HG03159 (cell line): ENCODE measurements at regions not wholly inside any gene's neighbourhood (a gene's known extent, or its start where the extent isn't known, plus 50 kb on each side); places are given as distances from the start of the nearest gene placed in this dataset.

Source experiments
- ATAC-seq: cut with Tn5 transposase; IDR thresholded peaks from one replicate; pipeline ENCODE4 v1.9.1; 2021; ENCODE audit warnings: mild to moderate bottlenecking, moderate library complexity; ENCODE audit not compliant: unreplicated experiment

- ATAC-seq: no peak
Measured at GRCh38 chr4:181688872-181689271, 554.3 kb upstream of the TENM3 start.

GRCh38 chr4:181690498-181690897 lies 552.7 kb upstream of the TENM3 start:
- ATAC-seq: no peak

- ATAC-seq: no peak
Measured at GRCh38 chr4:181692965-181693364, 550.2 kb upstream of the TENM3 start.

- ATAC-seq: no peak
Measured at GRCh38 chr4:181693517-181693916, 549.7 kb upstream of the TENM3 start.

- ATAC-seq: no peak
Measured at GRCh38 chr4:181698221-181698620, 545.0 kb upstream of the TENM3 start.

- ATAC-seq: no peak
Measured at GRCh38 chr4:181701214-181701613, 542.0 kb upstream of the TENM3 start.

- no peak for ATAC-seq
Measured at GRCh38 chr4:181701894-181702293, 541.3 kb upstream of the TENM3 start.

- ATAC-seq: no peak
Measured at GRCh38 chr4:181702864-181703495, 540.2 kb upstream of the TENM3 start.

- ATAC-seq: no peak
Measured at GRCh38 chr4:181710143-181710542, 533.1 kb upstream of the TENM3 start.

GRCh38 chr4:181711387-181711786 lies 531.8 kb upstream of the TENM3 start:
- no peak for ATAC-seq

- no peak for ATAC-seq
Measured at GRCh38 chr4:181728305-181728966, 514.8 kb upstream of the TENM3 start.

- ATAC-seq: no peak
Measured at GRCh38 chr4:181731900-181732299, 511.3 kb upstream of the TENM3 start.

- no peak for ATAC-seq
Measured at GRCh38 chr4:181737744-181738143, 505.5 kb upstream of the TENM3 start.

GRCh38 chr4:181739031-181739430 lies 504.2 kb upstream of the TENM3 start:
- no peak for ATAC-seq

GRCh38 chr4:181741513-181741912 lies 501.7 kb upstream of the TENM3 start:
- ATAC-seq: no peak

- no peak for ATAC-seq
Measured at GRCh38 chr4:181745933-181746625, 497.1 kb upstream of the TENM3 start.

GRCh38 chr4:181748581-181748980 lies 494.6 kb upstream of the TENM3 start:
- ATAC-seq: no peak

- ATAC-seq: no peak
Measured at GRCh38 chr4:181752516-181752915, 490.7 kb upstream of the TENM3 start.

GRCh38 chr4:181753207-181753606 lies 490.0 kb upstream of the TENM3 start:
- no peak for ATAC-seq

- ATAC-seq: no peak
Measured at GRCh38 chr4:181755846-181756245, 487.4 kb upstream of the TENM3 start.

GRCh38 chr4:181756451-181757095 lies 486.6 kb upstream of the TENM3 start:
- ATAC-seq: no peak

- no peak for ATAC-seq
Measured at GRCh38 chr4:181757098-181757497, 486.1 kb upstream of the TENM3 start.
